OCI-LY7 (cell line): ENCODE measurements at regions not wholly inside any gene's neighbourhood (a gene's known extent, or its start where the extent isn't known, plus 50 kb on each side); places are given as distances from the start of the nearest gene placed in this dataset.

Source experiments
- BruUV-seq: library from RNA; stranded (reverse); fragments of 400-500 nt; replicated peaks from 2 replicates; lab custom pipeline; 2021; lab: Mats Ljungman, UMichigan
- CTCF ChIA-PET: fragments of 300-600 bp; sonication (Branson Sonifier 250); formaldehyde crosslinking; loops from one replicate; lab custom pipeline; 2022; ENCODE audit warnings: antibody characterized with exemption; ENCODE audit not compliant: unreplicated experiment; lab: Charles Lee
- POLR2A ChIA-PET: fragments of 300-600 bp; sonication (Branson Sonifier 250); formaldehyde crosslinking; loops from one replicate; lab custom pipeline; 2022; ENCODE audit warnings: antibody characterized with exemption; lab: Charles Lee
- DNase-seq: peaks from one replicate; pipeline ENCODE4 v3.0.0-alpha.2; 2015; ENCODE audit warnings: low spot score
- H2AFZ ChIP-seq: fragments of 200-600 bp; sonication (generic), shearing (Covaris generic); 2 replicates; pipeline ENCODE4 v1.6.1; 2014; ENCODE audit warnings: mild to moderate bottlenecking, antibody characterized with exemption, low read length, moderate library complexity
- H3K27ac ChIP-seq: fragments of 200-600 bp; sonication (generic); 2 replicates; pipeline ENCODE4 v1.5.1; 2014; ENCODE audit warnings: mixed run types, low read depth, mild to moderate bottlenecking, moderate library complexity, low read length, inconsistent platforms; ENCODE audit not compliant: poor library complexity, severe bottlenecking
- H3K36me3 ChIP-seq: fragments of 200-600 bp; sonication (generic); 2 replicates; pipeline ENCODE4 v1.6.1; 2014; ENCODE audit warnings: mild to moderate bottlenecking, antibody characterized with exemption, low read length, moderate library complexity, mixed read lengths; ENCODE audit not compliant: insufficient read depth
- H3K4me1 ChIP-seq: fragments of 200-600 bp; sonication (generic); 2 replicates; pipeline ENCODE4 v1.5.1; 2014; ENCODE audit warnings: mild to moderate bottlenecking, low read length; ENCODE audit not compliant: insufficient read depth, poor library complexity, severe bottlenecking
- H3K4me2 ChIP-seq: fragments of 200-600 bp; sonication (generic); 2 replicates; pipeline ENCODE4 v1.6.1; 2014; ENCODE audit warnings: mild to moderate bottlenecking, low read length
- H3K4me3 ChIP-seq: fragments of 200-600 bp; sonication (generic); 2 replicates; pipeline ENCODE4 v1.5.1; 2014; ENCODE audit warnings: mild to moderate bottlenecking, low read depth, low read length; ENCODE audit not compliant: poor library complexity, severe bottlenecking
- H3K79me2 ChIP-seq: fragments of 200-600 bp; sonication (generic); 2 replicates; pipeline ENCODE4 v1.6.1; 2016; ENCODE audit warnings: low read depth, mild to moderate bottlenecking, low read length, moderate library complexity, mixed read lengths; ENCODE audit not compliant: insufficient read depth
- H3K9me2 ChIP-seq: fragments of 200-600 bp; sonication (generic); 2 replicates; pipeline ENCODE4 v1.6.1; 2016; ENCODE audit warnings: mild to moderate bottlenecking, low read length, mixed read lengths; ENCODE audit not compliant: insufficient read depth
- H3K9me3 ChIP-seq: fragments of 200-600 bp; sonication (generic); 2 replicates; pipeline ENCODE4 v1.6.1; 2014; ENCODE audit warnings: mild to moderate bottlenecking, mixed run types, low read length, mixed read lengths
- H4K20me1 ChIP-seq: fragments of 200-600 bp; sonication (generic); 2 replicates; pipeline ENCODE4 v1.6.1; 2014; ENCODE audit warnings: mild to moderate bottlenecking, antibody characterized with exemption, low read length, moderate library complexity, mixed read lengths; ENCODE audit not compliant: insufficient read depth
- CTCF ChIP-seq: fragments of 200-600 bp; sonication (generic); conservative IDR thresholded peaks from 2 replicates; pipeline ENCODE4 v1.5.1; 2014; ENCODE audit warnings: mild to moderate bottlenecking, antibody characterized with exemption, low read length, moderate library complexity, mixed read lengths
- EZH2phosphoT487 ChIP-seq: fragments of 200-600 bp; sonication (generic); IDR thresholded peaks from 2 replicates; pipeline ENCODE4 v1.6.1; 2018; ENCODE audit warnings: low read depth, borderline replicate concordance, mild to moderate bottlenecking, mixed run types, antibody characterized with exemption, low read length, moderate library complexity, mixed read lengths
- intact Hi-C: fragments of 100-400 bp; cut with micrococcal nuclease; formaldehyde crosslinking; loops from one replicate; pipeline ENCODE4 v1.10.0; 2022; ENCODE audit not compliant: unreplicated experiment

GRCh38 chr4:27178061-27178460 is 317.4 kb downstream of the STIM2 start:
- no peak overlapping the region for H3K27ac ChIP-seq
- DNase-seq = no peak

GRCh38 chr4:27181693-27182092 is 321.1 kb downstream of the STIM2 start:
- H3K27ac ChIP-seq = no peak overlapping the region
- H3K4me2 ChIP-seq = no peak overlapping the region
- TF ChIP-seq CTCF (no peak), EZH2phosphoT487 (no peak)
- H4K20me1 ChIP-seq = no peaks in the 10 kb centered on the region
- H3K9me2 ChIP-seq = no peaks in the 10 kb centered on the region
- no peak overlapping the region for H3K4me3 ChIP-seq
- no peak for DNase-seq
- CTCF ChIA-PET = no interaction called here
- POLR2A ChIA-PET = no interaction called here
- H3K79me2 ChIP-seq = no peaks in the 10 kb centered on the region
- no TSS peak for BruUV-seq
- H2AFZ ChIP-seq = no peak overlapping the region
- H3K9me3 ChIP-seq = no peaks in the 10 kb centered on the region
- H3K4me1 ChIP-seq = no peaks in the 10 kb centered on the region
- no peaks in the 10 kb centered on the region for H3K36me3 ChIP-seq
- intact Hi-C loops = no loop called here

More at GRCh38 chr4:27178061-27178460, 317.4 kb downstream of the STIM2 start:
- H3K36me3 ChIP-seq = no peaks in the 10 kb centered on the region
- no peak overlapping the region for H2AFZ ChIP-seq
- intact Hi-C loops = no loop called here
- H3K9me2 ChIP-seq = no peaks in the 10 kb centered on the region
- H3K4me3 ChIP-seq = no peak overlapping the region
- ChIA-PET CTCF (no interaction called here), POLR2A (no interaction called here)
- H3K79me2 ChIP-seq = no peaks in the 10 kb centered on the region
- no peak overlapping the region for H3K4me2 ChIP-seq
- TF ChIP-seq EZH2phosphoT487 (no peak), CTCF (no peak)
- no peaks in the 10 kb centered on the region for H3K4me1 ChIP-seq
- H4K20me1 ChIP-seq = no peaks in the 10 kb centered on the region
- H3K9me3 ChIP-seq = no peaks in the 10 kb centered on the region
- BruUV-seq = no TSS peak

- ChIA-PET CTCF (no interaction called here), POLR2A (no interaction called here)
- TF ChIP-seq CTCF (no peak), EZH2phosphoT487 (no peak)
- intact Hi-C loops = no loop called here
- Histone ChIP-seq H3K4me1 (no peaks in the 10 kb centered on the region), H3K4me3 (no peak overlapping the region), H3K9me2 (no peaks in the 10 kb centered on the region), H3K27ac (no peak overlapping the region), H3K9me3 (no peaks in the 10 kb centered on the region), H3K36me3 (no peaks in the 10 kb centered on the region), H3K79me2 (no peaks in the 10 kb centered on the region), H4K20me1 (no peaks in the 10 kb centered on the region), H2AFZ (no peak overlapping the region), H3K4me2 (no peak overlapping the region)
- no peak for DNase-seq
- BruUV-seq = no TSS peak
These were observed 321.6 kb downstream of the STIM2 start for GRCh38 chr4:27182211-27182610.
